Astrocyte of the cerebellum (primary cell): ENCODE measurements at regions not wholly inside any gene's neighbourhood (a gene's known extent, or its start where the extent isn't known, plus 50 kb on each side); places are given as distances from the start of the nearest gene placed in this dataset.
"Not testable (repeated sequence)": the region's sequence is repeated elsewhere in the genome, so short reads cannot be mapped to it uniquely, and the experiment has no call there.

Experiments used
- DNase-seq: peaks from one replicate; pipeline ENCODE4 v3.0.0-alpha.2; 2011; ENCODE audit warnings: low read depth
- H3K4me3 ChIP-seq: 2 replicates; pipeline ENCODE4 v1.5.1; 2011; ENCODE audit warnings: mild to moderate bottlenecking, low read depth, low read length, moderate library complexity
- CTCF ChIP-seq: IDR thresholded peaks from 2 replicates; pipeline ENCODE4 v1.5.1; 2012; ENCODE audit warnings: low read length, low read depth, moderate library complexity, mild to moderate bottlenecking; ENCODE audit errors: missing control alignments
- in situ Hi-C: cut with HindIII; loops from 2 replicates; pipeline ENCODE4 v1.10.0; 2017; ENCODE audit warnings: low sequenced_read_pairs

GRCh38 chr2:40690036-40690435 is 238.1 kb upstream of the SLC8A1 start:
- in situ Hi-C loops = no loop called here
- no peak for DNase-seq
- no peak overlapping the region for H3K4me3 ChIP-seq
- TF ChIP-seq CTCF = no peak

DNA sequence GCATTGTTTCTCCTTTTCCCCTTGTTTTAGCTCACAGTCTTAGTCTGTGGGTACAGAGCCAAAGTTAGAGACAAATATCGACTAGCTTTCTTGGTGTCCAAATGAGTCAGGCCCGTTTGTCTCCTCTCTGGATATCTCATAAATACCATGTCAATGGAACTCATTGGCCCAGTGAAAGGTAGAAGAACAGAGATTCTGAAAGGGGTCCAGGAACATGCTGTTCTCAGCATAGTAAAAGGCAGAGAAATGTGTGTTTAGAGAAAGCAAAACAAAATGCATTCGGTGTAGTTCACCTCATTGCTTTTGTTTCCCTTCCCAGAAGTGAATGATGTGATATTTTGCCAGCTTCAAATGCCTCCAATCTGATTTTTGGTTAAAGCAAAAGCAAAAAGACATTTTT is 238.6 kb upstream of the SLC8A1 start:
- no peak for TF ChIP-seq CTCF
- no peak for DNase-seq
- in situ Hi-C loops = no loop called here
- no peak overlapping the region for H3K4me3 ChIP-seq

DNA sequence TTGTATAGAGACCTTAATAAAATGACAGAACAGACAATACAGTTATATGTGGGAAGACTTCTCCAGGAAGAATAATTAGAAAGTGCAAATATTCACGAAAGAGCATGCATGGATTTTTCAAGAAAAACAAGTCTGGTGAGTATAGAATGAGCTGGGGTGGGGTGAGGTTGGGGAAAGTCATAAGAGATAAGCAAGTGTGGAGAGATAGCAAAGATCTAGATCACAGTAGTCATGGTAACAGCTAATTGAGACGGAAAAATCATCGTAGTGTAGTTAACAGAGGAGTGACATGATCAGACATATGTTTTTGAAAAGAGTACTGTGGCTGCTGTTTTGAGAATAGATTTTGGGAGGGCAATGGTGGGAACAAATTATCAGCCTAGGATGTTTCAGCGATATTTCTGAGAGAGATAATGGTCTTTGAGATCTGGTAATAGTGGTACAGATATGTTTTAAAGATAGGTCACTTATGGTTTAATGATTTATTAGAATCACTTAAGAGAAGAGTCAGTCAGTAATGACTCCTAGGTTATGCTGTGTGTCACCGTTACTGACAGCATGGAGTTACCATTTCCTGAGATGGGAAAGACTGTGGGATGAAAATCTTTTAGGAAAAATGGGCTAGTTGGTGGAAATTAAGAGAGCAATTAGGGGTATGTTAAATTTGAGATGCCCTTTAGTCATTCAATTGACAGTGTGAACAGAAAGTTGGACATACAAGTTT is 248.5 kb upstream of the SLC8A1 start:
- in situ Hi-C loops = no loop called here
- no peak for TF ChIP-seq CTCF
- no peak overlapping the region for H3K4me3 ChIP-seq
- DNase-seq = no peak

- DNase-seq, in situ Hi-C loops, H3K4me3 ChIP-seq: not testable (repeated sequence)
Measured at GRCh38 chr2:40712197-40712894, 260.5 kb upstream of the SLC8A1 start.

DNA sequence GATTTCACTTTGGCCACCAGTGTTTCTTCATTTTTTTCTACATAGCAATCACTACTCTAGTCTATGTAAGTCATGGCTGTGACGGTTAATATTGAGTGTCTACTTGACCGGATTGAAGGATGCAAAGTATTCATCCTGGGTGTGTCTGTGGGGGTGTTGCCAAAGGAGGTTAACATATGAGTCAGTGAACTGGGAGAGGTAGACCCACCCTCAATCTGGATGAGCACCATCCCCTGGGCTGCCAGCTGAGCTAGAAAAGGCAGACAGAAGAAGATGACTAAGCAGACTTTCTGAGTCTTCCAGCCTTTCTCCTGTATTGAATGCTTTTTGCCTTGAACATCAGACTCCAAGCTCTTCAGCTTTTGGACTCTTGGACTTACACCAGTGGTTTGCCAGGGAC is 265.0 kb upstream of the SLC8A1 start:
- DNase-seq = no peak
- in situ Hi-C loops = no loop called here
- no peak overlapping the region for H3K4me3 ChIP-seq
- TF ChIP-seq CTCF = no peak

- in situ Hi-C loops = no loop called here
- TF ChIP-seq CTCF = no peak
- DNase-seq = no peak
- no peak overlapping the region for H3K4me3 ChIP-seq
Measured at GRCh38 chr2:40719414-40719813, 267.5 kb upstream of the SLC8A1 start.

- TF ChIP-seq CTCF = no peak
- no peak overlapping the region for H3K4me3 ChIP-seq
- DNase-seq = no peak
- in situ Hi-C loops = no loop called here
Measured at GRCh38 chr2:40721595-40721994, 269.7 kb upstream of the SLC8A1 start.
